Right lobe of liver (tissue), 4 donors: ENCODE measurements at regions not wholly inside any gene's neighbourhood (a gene's known extent, or its start where the extent isn't known, plus 50 kb on each side); places are given as distances from the start of the nearest gene placed in this dataset.

Experiments used
- POLR2A ChIP-seq: fragments of 450-650 bp; IDR thresholded peaks from one replicate; pipeline ENCODE4 v1.6.1; 2017; ENCODE audit warnings: antibody characterized with exemption, mild to moderate bottlenecking
- TF ChIP-seq, protein P1 (sequence below), 4 donors: fragments of 200-600 bp in 3 of 4; fragments of 450-650 bp in 1 of 4; IDR thresholded peaks; one replicate each; pipeline versions ENCODE4 v1.5.1 to v1.8.0; 2016 to 2022; ENCODE audit warnings: antibody characterized with exemption in 4 of 4, mild to moderate bottlenecking in 2 of 4
- donor health status: DM: no; HTN: no; CAD: no.
- donor health status: DM: no; HTN: no; CAD: no.
- donor health status: DM: no; HTN: yes; CAD: no.

DNA sequence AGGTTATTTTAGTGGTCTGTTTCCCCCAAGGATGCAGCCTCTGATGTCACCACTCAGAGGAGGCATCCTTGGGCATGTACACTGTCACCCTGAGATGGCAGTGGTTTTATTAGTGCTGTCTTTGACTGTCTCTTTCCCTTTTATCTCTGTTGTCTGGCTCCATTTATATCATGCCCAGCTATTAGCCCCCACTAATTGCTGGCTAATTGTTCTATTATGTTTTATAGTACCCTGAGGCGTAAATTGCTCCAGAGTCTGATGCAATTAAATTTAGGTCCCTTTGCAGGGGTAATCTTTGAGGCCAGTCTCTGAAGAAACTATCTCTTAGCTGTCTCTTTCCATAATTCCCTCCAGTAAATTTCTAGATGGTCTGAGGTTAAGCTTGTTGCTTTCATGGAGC, 301.0 kb upstream of the KLHL29 start:
- TF ChIP-seq, protein P1, sequence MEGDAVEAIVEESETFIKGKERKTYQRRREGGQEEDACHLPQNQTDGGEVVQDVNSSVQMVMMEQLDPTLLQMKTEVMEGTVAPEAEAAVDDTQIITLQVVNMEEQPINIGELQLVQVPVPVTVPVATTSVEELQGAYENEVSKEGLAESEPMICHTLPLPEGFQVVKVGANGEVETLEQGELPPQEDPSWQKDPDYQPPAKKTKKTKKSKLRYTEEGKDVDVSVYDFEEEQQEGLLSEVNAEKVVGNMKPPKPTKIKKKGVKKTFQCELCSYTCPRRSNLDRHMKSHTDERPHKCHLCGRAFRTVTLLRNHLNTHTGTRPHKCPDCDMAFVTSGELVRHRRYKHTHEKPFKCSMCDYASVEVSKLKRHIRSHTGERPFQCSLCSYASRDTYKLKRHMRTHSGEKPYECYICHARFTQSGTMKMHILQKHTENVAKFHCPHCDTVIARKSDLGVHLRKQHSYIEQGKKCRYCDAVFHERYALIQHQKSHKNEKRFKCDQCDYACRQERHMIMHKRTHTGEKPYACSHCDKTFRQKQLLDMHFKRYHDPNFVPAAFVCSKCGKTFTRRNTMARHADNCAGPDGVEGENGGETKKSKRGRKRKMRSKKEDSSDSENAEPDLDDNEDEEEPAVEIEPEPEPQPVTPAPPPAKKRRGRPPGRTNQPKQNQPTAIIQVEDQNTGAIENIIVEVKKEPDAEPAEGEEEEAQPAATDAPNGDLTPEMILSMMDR (IDR thresholded peaks at IDR 0.05), result no peak
- TF ChIP-seq POLR2A, result no peak
